ENCODE measurements at regions not wholly inside any gene's neighbourhood (a gene's known extent, or its start where the extent isn't known, plus 50 kb on each side); places are given as distances from the start of the nearest gene placed in this dataset.

DNA sequence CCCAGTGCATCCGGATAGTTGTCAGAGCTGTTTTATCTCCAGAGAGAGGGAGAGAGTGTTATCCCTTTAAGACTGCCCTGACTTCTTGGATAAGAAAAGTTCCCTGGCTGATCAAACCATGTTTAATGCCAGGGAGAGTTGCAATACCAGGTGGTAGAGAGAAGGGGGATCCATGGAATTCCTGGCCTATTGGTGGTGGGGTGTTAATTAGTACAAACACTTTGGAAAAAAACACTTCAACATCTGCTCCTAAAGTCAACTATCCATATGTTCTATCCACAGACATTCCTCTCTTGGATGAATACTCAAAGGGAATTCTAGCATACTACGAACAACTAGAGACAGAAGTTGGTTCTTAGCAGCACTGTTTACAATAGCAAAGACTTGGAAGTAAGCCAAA, 307.2 kb downstream of the TCERG1L start:
- no peaks in the 10 kb centered on the region for H3K27me3 ChIP-seq
- TF ChIP-seq, protein P1, sequence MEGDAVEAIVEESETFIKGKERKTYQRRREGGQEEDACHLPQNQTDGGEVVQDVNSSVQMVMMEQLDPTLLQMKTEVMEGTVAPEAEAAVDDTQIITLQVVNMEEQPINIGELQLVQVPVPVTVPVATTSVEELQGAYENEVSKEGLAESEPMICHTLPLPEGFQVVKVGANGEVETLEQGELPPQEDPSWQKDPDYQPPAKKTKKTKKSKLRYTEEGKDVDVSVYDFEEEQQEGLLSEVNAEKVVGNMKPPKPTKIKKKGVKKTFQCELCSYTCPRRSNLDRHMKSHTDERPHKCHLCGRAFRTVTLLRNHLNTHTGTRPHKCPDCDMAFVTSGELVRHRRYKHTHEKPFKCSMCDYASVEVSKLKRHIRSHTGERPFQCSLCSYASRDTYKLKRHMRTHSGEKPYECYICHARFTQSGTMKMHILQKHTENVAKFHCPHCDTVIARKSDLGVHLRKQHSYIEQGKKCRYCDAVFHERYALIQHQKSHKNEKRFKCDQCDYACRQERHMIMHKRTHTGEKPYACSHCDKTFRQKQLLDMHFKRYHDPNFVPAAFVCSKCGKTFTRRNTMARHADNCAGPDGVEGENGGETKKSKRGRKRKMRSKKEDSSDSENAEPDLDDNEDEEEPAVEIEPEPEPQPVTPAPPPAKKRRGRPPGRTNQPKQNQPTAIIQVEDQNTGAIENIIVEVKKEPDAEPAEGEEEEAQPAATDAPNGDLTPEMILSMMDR (IDR thresholded peaks at IDR 0.05 in 4 of 5, conservative IDR thresholded peaks at IDR 0.05 in 1 of 5), result no peak
- TF ChIP-seq POLR2A (IDR thresholded peaks at IDR 0.05), result no peak
- H3K36me3 ChIP-seq, result no peaks in the 10 kb centered on the region
- DNase-seq (no peak), ATAC-seq (no peak)
- in situ Hi-C loops (cut with MboI; ENCODE audit: low sequenced_read_pairs in 4 of 4) (no loop called here), intact Hi-C loops (cut with DNase I; ENCODE audit: low total_unique reads) (no loop called here)
- no peak overlapping the region for H3K4me3 ChIP-seq
- peaks cover 24 to 44% of the 10 kb centered on the region in 2 donors for H3K4me1 ChIP-seq
- no peaks in the 10 kb centered on the region for H3K9me3 ChIP-seq
- H3K27ac ChIP-seq, result no peak overlapping the region

DNA sequence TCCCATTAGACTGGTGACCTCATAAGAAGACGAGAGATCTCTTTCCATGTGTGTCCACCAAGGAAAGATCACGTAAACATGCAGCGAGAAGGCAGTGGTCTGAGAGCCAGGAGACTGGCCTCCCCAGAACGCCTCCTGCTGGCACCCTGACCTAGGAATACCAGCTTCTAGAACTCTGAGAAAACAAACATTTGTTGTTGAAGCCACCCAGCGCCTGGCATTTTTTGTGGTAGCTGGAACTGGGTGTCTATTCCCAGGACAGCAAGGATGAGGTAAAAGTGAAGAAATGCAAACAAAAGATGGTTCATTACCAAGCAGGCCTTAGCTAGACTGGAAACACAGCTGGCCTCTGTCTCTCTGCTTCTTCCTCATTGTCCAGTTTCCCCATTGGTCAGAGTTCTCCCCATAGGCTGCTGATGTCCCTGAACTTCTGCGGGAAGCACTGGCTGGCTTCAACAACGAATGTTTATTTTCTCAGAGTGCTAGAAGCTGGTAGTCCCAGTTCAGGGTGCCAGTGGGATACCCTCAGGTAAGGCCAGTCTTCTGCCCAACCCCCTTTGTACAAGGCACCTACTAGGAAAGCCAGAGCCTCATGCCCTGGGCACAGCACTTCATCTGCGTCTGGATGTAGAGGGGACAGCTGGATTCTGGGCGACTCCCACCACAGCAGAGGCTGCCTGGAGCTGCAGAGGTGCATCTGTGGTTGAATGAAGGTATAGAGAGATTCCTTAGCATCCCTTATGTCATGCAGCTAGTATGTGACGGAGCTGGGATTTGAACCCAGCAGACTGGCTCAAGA, 304.9 kb downstream of the TCERG1L start:
- intact Hi-C loops (cut with DNase I; ENCODE audit: low total_unique reads), result no loop called here
- Histone ChIP-seq H3K27me3 (no peaks in the 10 kb centered on the region), H3K4me3 (no peak overlapping the region), H3K4me1 (peaks cover 13 to 26% of the 10 kb centered on the region in 2 donors), H3K27ac (no peak overlapping the region), H3K9me3 (no peaks in the 10 kb centered on the region), H3K36me3 (no peaks in the 10 kb centered on the region)
- DNase-seq, result no peak
- TF ChIP-seq, protein P1 (IDR thresholded peaks at IDR 0.05 in 4 of 5, conservative IDR thresholded peaks at IDR 0.05 in 1 of 5), result no peak
- TF ChIP-seq POLR2A (IDR thresholded peaks at IDR 0.05), result no peak
- in situ Hi-C loops (cut with MboI; ENCODE audit: low sequenced_read_pairs in 4 of 4), result no loop called here
- ATAC-seq, result no peak

DNA sequence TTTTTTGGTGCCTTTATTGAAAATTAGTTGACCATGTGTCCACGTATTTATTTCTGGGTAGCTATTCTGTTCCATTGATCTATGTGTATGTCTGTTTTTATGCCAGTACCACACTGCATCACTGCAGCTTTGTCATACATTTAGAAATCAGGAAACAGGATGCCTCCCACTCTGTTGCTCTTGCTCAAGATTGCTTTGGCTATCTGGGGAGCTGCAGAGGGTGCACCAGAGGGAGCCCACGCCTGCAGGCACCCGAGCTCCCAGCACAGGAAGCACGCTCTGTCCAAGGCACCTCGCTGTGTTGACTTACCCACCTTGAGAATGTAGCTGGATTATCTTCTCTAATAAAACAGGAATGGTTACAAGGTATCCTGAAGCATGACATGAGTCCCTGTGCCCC, 301.7 kb downstream of the TCERG1L start:
- H3K4me1 ChIP-seq, result no peaks in the 10 kb centered on the region
- H3K36me3 ChIP-seq, result no peaks in the 10 kb centered on the region
- no peaks in the 10 kb centered on the region for H3K27me3 ChIP-seq
- intact Hi-C loops (cut with DNase I; ENCODE audit: low total_unique reads) (no loop called here), in situ Hi-C loops (cut with MboI; ENCODE audit: low sequenced_read_pairs in 4 of 4) (no loop called here)
- no peak for DNase-seq
- no peak for ATAC-seq
- H3K9me3 ChIP-seq, result no peaks in the 10 kb centered on the region
- no peak overlapping the region for H3K27ac ChIP-seq
- H3K4me3 ChIP-seq, result no peak overlapping the region
- no peak for TF ChIP-seq POLR2A (IDR thresholded peaks at IDR 0.05)
- TF ChIP-seq, protein P1 (IDR thresholded peaks at IDR 0.05 in 4 of 5, conservative IDR thresholded peaks at IDR 0.05 in 1 of 5), result no peak

DNA sequence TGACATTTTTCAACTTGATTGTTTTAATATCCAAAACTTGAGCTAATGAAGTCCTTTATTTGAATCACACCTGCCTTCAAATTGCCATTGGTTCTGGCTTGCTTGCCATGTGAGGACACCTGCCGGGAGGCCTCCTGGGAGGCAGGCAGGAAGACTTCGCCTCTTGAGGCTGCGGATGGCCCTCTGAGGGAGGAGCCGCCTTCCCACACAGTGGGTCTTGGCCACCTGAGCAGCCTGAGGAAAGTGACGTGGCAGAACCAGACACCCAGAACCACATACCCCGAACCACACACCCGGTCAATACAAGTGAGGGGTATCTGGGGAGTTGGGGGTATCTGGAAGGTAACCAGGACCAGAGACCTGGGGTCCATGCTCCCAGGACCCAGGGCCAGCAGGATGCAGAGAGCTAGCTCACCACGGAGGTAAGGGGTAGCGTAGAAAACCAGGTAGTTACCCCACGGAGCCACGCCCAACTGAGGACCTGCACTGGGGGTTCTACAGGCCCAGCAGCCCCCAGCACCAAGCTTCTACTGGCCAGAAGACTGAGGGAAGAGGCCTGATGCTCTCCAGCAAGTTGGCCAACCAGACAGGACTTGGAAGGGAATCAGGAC, 300.5 kb downstream of the TCERG1L start:
- H3K36me3 ChIP-seq, result no peaks in the 10 kb centered on the region
- no peak overlapping the region for H3K4me3 ChIP-seq
- ATAC-seq (no peak), DNase-seq (no peak)
- H3K27me3 ChIP-seq, result no peaks in the 10 kb centered on the region
- in situ Hi-C loops (cut with MboI; ENCODE audit: low sequenced_read_pairs in 4 of 4) (no loop called here), intact Hi-C loops (cut with DNase I; ENCODE audit: low total_unique reads) (no loop called here)
- no peak overlapping the region for H3K27ac ChIP-seq
- no peaks in the 10 kb centered on the region for H3K4me1 ChIP-seq
- no peaks in the 10 kb centered on the region for H3K9me3 ChIP-seq
- TF ChIP-seq, protein P1 (IDR thresholded peaks at IDR 0.05 in 4 of 5, conservative IDR thresholded peaks at IDR 0.05 in 1 of 5), result no peak
- TF ChIP-seq POLR2A (IDR thresholded peaks at IDR 0.05), result no peak
